Astrocyte of the spinal cord (primary cell): ENCODE measurements at regions not wholly inside any gene's neighbourhood (a gene's known extent, or its start where the extent isn't known, plus 50 kb on each side); places are given as distances from the start of the nearest gene placed in this dataset.

Experiments
- DNase-seq: peaks from one replicate; pipeline ENCODE4 v3.0.0; 2011; ENCODE audit warnings: low read depth, low spot score
- H3K4me3 ChIP-seq: 2 replicates; pipeline ENCODE4 v1.5.1; 2011; ENCODE audit warnings: low read depth, mild to moderate bottlenecking, low read length, moderate library complexity
- in situ Hi-C: cut with HindIII; loops from 2 replicates; pipeline ENCODE4 v1.10.0; 2017; ENCODE audit warnings: low sequenced_read_pairs
- TF ChIP-seq, protein P1 (sequence below): IDR thresholded peaks from 2 replicates; pipeline ENCODE4 v1.5.1; 2012; ENCODE audit warnings: low read depth, mild to moderate bottlenecking, low read length, inconsistent platforms

DNA sequence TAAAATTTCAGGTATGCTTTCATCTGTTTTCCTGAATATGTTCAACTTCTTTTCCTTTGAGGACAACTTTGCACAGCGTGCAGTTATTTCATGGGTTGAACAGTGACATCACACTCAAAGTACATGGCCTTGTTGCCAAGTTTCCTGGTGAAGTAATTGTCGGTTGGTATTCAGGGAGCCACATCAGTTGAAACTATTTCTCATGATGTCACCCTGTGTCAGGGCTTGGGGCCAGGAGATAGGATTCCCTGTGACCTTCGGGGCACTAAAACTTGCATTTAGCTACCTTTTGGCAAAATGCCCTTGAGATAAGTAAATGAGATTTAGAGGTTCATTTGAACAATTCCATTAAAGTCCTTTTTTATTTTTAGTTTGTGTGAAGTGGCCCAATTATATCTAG is 383.9 kb downstream of the SH3GL2 start:
- no peak for DNase-seq
- in situ Hi-C loops = no loop called here
- TF ChIP-seq, protein P1, sequence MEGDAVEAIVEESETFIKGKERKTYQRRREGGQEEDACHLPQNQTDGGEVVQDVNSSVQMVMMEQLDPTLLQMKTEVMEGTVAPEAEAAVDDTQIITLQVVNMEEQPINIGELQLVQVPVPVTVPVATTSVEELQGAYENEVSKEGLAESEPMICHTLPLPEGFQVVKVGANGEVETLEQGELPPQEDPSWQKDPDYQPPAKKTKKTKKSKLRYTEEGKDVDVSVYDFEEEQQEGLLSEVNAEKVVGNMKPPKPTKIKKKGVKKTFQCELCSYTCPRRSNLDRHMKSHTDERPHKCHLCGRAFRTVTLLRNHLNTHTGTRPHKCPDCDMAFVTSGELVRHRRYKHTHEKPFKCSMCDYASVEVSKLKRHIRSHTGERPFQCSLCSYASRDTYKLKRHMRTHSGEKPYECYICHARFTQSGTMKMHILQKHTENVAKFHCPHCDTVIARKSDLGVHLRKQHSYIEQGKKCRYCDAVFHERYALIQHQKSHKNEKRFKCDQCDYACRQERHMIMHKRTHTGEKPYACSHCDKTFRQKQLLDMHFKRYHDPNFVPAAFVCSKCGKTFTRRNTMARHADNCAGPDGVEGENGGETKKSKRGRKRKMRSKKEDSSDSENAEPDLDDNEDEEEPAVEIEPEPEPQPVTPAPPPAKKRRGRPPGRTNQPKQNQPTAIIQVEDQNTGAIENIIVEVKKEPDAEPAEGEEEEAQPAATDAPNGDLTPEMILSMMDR = no peak
- no peak overlapping the region for H3K4me3 ChIP-seq

DNA sequence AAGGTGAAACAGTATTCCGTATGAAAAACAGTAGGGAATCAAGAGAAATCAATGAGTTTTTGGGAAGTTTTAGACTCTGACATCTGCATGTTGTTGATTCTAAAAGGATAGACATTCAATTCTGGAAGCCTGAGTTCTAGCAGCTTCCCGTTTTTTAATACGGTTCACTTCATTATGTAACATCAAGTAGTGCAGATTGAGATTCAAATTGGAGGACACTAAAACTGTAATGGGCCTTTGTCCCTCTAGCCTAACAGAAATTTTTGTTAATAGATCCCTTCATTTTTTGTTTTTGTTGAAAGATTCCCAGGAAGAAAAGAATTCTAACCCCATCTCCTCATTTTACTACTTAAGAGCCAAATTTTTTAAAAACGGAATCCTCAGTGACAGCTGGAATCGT is 384.6 kb downstream of the SH3GL2 start:
- TF ChIP-seq, protein P1 = no peak
- in situ Hi-C loops = no loop called here
- no peak overlapping the region for H3K4me3 ChIP-seq
- DNase-seq = no peak

DNA sequence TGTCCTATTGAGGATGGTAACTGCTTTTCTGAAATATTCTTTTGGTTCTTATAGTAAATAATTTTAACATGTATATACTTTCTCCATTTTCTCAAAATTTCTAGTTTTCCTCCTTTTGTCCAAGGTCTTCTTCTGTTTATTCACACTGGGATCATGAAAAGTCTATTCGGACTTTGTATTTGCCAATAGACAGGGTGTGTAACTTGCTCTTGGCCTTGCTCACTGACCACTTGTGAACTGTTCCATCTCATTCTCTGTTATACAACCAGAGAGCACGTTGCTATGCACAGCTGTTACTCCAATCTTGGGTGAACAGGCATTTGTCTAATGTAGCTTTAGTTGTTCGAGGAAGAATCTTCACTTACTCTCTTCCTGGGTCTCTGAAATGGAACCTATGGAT is 388.9 kb downstream of the SH3GL2 start:
- TF ChIP-seq, protein P1 = no peak
- no peak for DNase-seq
- in situ Hi-C loops = no loop called here
- H3K4me3 ChIP-seq = no peak overlapping the region

DNA sequence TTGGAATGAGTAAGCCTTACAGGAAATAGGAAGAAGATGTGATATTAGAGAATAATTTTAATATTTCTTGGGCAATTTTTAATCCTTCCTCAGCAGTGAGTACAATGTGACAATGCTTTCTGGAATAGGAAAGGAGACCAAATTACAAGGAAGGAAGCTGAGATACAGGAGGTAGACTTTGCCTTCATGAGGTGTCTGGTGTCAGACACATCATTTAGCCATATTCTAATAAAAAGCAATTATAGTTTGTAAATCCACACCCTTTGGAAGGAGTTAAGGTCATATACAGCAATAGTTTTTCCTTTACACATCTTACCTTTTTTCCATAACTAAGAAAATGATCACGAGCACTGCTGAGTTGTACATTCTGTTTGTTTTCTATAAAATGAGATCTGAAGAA is 390.4 kb downstream of the SH3GL2 start:
- no peak for DNase-seq
- in situ Hi-C loops = no loop called here
- no peak overlapping the region for H3K4me3 ChIP-seq
- TF ChIP-seq, protein P1 = no peak

DNA sequence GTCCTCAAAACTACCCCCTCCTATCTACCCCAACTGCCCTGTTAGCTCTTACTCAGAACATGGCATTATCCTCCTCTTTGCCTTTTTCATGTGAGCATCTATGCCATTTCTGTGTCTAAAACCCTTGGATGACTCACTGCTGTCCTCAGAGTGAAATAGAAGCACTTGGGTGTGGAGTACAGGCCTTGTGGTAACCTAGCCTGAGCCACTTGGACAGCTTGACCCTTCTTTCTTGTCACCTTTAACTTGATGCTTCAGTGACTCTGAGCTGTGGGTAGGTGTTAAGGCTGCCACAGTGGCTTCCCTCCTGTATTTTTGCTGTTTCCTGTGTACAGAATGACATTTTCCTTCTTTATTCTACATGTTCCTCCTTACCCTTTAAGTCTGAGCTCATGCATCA is 391.4 kb downstream of the SH3GL2 start:
- TF ChIP-seq, protein P1 = no peak
- in situ Hi-C loops = no loop called here
- no peak overlapping the region for H3K4me3 ChIP-seq
- no peak for DNase-seq

DNA sequence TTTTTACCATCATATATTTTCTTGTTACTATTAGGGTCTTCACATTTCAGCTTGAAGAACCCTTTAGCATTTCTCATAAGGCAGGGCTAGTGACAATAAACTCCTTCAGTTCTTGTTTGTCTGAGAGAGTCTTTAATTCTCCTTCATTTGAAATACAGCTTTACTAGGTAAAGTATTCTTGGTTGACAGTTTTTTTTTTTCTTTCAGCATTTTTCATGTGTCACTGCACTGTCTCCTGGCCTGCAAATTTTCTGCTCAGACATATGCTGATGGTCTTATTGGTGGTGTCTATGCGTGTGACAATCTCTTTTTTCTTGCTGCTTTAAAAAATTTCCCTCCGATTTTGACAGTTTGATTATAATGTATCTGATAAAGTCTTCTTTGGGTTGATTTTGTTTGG is 399.9 kb downstream of the SH3GL2 start:
- DNase-seq = no peak
- H3K4me3 ChIP-seq = no peak overlapping the region
- in situ Hi-C loops = no loop called here
- TF ChIP-seq, protein P1 = no peak

DNA sequence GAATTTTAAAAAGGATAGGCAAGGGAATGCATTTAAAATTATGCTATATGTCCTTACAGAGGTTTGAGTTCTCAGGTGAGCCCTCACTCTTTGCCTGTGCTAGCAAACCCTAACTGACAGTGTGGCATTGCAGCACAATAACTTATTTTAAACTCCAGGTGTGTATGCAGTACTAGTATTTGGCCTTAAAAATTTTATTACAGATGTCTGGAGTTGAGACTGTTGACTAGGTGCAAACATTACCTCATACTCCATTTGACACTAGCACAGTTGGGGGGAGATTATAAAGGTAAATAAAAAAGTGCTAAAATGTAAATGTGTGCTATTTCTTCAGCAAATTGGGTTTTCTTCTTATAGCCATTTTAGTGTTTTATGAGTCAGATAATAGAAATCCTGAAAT is 407.7 kb downstream of the SH3GL2 start:
- TF ChIP-seq, protein P1 = no peak
- H3K4me3 ChIP-seq = no peak overlapping the region
- DNase-seq = no peak
- in situ Hi-C loops = no loop called here
